HG02943 (cell line): ENCODE measurements at regions not wholly inside any gene's neighbourhood (a gene's known extent, or its start where the extent isn't known, plus 50 kb on each side); places are given as distances from the start of the nearest gene placed in this dataset.

Experiments
- ATAC-seq: cut with Tn5 transposase; IDR thresholded peaks from one replicate; pipeline ENCODE4 v1.9.1; 2021; ENCODE audit warnings: mild to moderate bottlenecking, low read depth, moderate library complexity; ENCODE audit not compliant: unreplicated experiment

DNA sequence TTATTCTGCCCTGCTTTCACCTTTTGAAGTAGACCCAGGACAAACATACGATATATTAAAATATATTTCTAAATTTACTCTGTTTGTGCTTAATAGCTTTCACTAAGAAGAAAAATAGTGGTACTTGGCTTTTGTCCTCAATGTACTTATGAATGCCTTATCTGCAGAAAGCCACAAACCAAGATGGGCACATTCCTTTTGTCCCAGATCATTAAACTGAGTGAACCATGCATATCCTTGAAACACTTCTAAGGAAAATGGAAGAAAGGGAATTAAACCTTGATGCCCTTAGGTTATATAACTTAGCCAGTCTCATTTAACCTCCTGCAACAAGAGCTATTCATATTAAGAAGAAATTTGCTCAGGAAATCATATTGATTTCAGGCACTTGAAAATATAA is 553.8 kb upstream of the CDH9 start:
- no peak for ATAC-seq

- no peak for ATAC-seq
These were observed 552.1 kb upstream of the CDH9 start for GRCh38 chr5:27590503-27590902.

DNA sequence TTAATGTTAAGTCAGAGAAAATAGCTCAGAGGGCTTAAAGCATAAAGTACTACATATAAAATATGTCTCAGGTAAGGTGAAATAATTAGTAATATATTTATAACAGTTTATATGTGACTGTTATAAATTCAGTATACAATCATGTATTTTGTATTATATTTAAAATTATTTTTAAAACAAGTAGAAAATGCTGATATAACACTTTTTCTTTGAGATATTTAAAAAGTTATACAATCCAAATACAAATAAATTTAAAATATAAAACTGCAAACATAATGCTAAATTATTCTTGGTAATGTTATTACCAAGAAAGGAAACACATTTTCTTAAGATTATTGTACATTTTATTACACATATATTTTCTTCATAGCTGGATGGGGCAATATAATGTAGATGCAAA is 539.9 kb upstream of the CDH9 start:
- no peak for ATAC-seq

DNA sequence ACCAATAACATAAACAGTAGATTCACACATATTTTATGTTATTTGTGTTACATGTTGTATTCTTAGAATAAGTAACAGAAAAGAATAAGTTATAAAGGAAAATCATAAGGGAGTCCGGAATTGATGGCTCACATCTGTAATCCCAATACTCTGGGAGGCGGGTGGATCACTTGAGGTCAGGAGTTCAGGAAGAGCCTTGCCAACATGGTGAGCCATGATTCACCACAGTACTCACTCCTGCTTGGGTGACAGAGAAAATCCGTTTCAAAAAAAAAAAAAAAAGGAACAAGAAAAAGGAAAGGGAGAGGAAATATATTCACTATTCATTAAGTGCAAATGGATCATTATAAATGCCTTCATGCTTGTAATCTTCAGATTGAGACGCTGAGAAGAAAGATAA is 533.3 kb upstream of the CDH9 start:
- no peak for ATAC-seq

DNA sequence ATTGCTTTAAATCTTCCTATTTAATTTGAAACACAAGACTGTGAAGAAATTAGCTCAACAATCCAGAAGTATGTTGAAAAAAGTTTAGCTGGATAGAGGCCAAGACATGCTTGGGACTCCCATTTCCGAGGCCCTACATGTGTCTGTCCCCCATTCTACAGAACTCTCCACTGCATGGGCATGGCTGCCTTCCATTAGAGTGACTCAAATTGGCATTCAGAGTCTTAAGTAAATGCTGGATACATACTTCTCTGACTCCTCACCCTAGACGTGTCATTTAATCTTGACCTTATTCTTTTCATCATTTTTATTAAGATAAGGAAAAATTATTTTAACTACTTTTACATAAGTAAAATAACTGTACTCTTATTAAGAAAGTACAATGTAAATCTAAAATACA is 530.4 kb upstream of the CDH9 start:
- ATAC-seq: no peak

- no peak for ATAC-seq
These were observed 523.0 kb upstream of the CDH9 start for GRCh38 chr5:27561408-27561807.

- no peak for ATAC-seq
These were observed 510.1 kb upstream of the CDH9 start for GRCh38 chr5:27548484-27548883.

GRCh38 chr5:27535031-27535557 is 496.7 kb upstream of the CDH9 start:
- ATAC-seq: no peak

GRCh38 chr5:27532305-27532704 is 493.9 kb upstream of the CDH9 start:
- no peak for ATAC-seq

GRCh38 chr5:27524515-27524914 is 486.1 kb upstream of the CDH9 start:
- no peak for ATAC-seq

DNA sequence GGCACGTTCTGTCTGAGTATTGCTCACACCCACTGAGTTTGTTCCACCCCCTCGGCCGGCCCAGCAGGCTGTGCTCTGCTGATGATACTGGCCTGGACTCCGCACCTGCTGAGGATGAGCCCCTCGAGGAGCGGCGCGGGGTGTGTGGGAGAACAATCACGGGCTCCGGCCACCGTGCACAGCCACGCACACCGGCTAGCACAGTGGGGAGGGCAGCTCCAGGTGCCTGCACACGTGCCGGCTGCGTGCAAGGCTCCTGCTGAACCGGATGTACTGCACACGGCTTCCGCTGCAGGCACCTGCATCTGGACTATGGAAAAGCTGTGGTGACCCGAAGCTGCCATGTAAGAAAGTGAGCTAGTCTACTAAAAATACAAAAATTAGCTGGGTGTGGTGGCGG is 485.2 kb upstream of the CDH9 start:
- no peak for ATAC-seq

- no peak for ATAC-seq
These were observed 478.1 kb upstream of the CDH9 start for GRCh38 chr5:27516437-27516836.

DNA sequence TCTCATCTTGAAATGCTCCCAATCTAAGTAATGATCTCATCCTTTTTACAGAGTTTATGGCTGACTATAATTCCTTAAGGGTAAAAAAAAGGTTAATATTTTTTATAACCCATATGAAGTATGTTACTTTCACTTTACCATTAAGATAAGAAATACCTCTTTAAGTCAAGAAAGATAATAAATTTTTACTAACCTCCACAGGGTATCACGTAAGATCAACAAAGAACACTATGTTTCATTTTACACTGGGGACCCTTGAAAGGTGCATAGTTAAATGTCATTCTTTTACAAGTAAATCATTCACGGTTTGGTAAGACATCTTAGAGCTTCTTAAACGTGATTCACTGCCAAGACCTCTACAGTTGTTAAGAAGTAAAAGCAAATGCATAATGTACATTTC is 472.7 kb upstream of the CDH9 start:
- ATAC-seq: no peak

- ATAC-seq: no peak
These were observed 465.4 kb upstream of the CDH9 start for GRCh38 chr5:27503813-27504212.

DNA sequence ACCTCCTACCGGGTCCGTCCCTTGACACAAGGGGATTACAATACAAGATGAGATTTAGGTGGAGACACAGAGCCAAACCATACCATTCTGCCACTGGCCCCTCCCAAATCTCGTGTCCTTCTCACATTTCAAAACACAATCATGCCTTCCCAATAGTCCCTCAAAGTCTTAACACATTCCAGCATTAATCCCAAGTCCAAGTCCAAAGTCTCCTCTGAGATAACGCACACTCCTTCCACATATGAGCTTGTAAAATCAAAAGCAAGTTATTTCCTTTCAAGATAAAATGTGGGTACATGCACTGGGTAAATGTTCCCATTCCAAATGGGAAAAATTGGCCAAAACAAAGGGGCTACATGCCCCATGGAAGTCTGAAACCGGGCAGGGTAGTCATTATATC is 463.9 kb upstream of the CDH9 start:
- no peak for ATAC-seq

- ATAC-seq: no peak
These were observed 459.1 kb upstream of the CDH9 start for GRCh38 chr5:27497491-27497890.

GRCh38 chr5:27494887-27495286 is 456.5 kb upstream of the CDH9 start:
- no peak for ATAC-seq

DNA sequence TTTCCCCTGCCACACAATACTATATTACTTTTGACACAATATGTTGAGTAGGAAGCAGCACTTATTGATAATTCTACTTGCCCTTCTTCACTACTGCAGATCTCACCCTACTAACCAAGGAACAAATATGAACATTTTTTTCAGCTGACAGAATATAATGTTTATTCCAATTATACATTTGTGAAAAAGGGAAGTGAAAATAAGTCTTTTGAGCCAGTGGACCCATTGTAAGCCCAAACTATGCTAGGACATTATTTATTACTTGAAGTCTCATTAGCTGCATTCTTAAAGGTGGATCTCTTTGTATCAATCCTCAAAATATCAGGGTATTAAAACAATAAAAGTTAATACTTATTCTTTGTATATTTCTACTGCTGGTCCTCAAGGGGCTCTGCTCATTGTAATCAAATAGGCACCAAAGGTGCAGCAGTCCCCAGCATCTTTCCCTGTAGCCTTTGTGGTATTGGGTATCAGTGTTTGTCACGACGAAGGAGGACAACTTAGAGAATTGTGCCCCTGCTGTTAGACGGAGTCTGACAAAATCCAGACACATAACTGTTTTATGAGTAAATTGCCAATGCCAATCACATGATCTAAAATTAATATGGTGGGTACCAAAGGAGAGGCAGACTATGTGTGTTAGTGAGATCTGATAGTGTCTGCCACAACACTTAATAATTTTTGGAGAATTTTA is 453.5 kb upstream of the CDH9 start:
- ATAC-seq: no peak

DNA sequence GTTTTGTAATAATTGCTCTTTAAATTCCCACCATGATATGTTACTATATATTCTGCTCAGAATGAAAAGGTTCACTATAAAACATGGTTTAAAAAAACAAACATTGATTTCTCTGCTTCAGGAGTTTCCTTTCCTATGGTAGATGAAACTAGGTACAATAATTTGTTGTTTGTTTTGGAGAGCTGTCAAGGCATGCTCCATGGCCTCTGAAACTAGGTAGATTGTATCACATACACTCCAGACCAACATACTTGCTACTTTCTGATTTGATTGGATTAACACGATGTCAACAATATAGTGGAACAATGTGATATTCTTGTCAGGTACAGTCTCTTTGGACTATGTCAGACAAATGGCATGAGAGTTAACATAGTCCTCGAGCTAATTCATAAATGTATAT is 452.7 kb upstream of the CDH9 start:
- no peak for ATAC-seq

DNA sequence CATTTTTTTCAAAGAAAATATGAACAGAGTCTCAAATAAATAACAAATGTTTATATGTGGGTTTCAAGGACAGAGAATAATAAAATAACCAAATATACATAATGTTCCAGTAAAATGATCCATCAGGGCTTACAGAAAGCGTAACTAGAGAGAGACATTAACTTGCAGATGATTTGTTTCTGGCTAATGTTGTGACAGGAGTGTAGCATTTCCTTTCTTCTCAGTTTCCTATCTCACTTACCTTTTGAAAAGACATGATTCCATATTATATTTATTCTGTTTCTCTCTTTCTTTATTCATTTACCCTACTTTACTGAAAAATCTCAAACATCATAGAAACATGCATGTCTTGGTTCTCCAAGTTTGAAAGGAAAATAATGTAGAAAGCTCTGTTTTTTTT is 451.3 kb upstream of the CDH9 start:
- ATAC-seq: no peak

DNA sequence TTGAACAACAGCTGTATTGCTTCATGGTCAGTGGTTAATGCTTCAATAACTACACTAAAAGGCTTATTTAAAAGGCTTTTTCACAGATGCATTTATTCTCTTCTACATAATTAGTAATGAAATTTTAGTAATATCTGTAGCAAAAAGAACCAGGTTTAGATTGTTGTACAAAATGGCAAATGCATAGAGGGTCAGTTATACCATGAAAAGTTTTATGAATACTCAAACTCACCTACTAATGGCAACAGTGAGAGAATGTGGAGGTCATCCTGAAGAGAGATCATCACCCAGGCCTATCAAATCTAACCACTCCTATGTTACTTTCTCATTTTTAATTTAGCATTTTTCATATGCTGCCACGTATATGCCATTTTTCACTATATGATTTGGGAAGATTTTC is 444.3 kb upstream of the CDH9 start:
- no peak for ATAC-seq

DNA sequence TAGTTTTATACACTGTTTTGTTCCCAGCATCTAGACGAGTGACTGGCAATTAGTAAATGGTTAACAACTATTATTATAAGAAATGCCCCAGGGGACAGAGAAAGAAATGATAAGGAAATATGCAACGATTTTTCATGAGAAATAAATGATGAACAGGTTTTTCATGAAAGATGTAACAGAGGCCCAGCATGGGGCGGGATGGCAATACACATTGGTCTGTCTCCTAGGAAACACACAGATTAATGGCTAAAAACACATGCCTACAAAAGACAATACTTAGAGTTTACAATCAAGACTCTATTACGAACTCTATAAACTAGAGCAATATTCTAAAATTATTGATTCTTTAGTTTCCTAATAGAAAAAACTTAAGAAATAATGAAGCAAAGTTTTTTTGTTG is 441.5 kb upstream of the CDH9 start:
- ATAC-seq: no peak

GRCh38 chr5:27477550-27477949 is 439.2 kb upstream of the CDH9 start:
- ATAC-seq: no peak
